Stimulated activated naive CD4-positive, alpha-beta T cell (primary cell): ENCODE measurements at regions not wholly inside any gene's neighbourhood (a gene's known extent, or its start where the extent isn't known, plus 50 kb on each side); places are given as distances from the start of the nearest gene placed in this dataset.

Experiments
- DNase-seq, 6 experiments: peaks; one replicate each; lab custom pipeline; 2025; lab: John Stamatoyannopoulos, UW

GRCh38 chr3:168844894-168845482 lies 749.3 kb upstream of the GOLIM4 start:
- no peak for DNase-seq

- no peak for DNase-seq
Observed at GRCh38 chr3:168844472-168844871, 748.7 kb upstream of the GOLIM4 start.

- DNase-seq, result no peak
Observed at GRCh38 chr3:168843481-168843880, 747.8 kb upstream of the GOLIM4 start.

GRCh38 chr3:168839653-168840052 lies 743.9 kb upstream of the GOLIM4 start:
- DNase-seq, result no peak

GRCh38 chr3:168834558-168834957 lies 738.8 kb upstream of the GOLIM4 start:
- no peak for DNase-seq

- no peak for DNase-seq
Observed at GRCh38 chr3:168828943-168829342, 733.2 kb upstream of the GOLIM4 start.

GRCh38 chr3:168828536-168828935 lies 732.8 kb upstream of the GOLIM4 start:
- no peak for DNase-seq

GRCh38 chr3:168828014-168828413 lies 732.3 kb upstream of the GOLIM4 start:
- DNase-seq, result no peak

- DNase-seq, result no peak
Observed at GRCh38 chr3:168824107-168824506, 728.4 kb upstream of the GOLIM4 start.

- DNase-seq, result no peak
Observed at GRCh38 chr3:168823466-168823865, 727.7 kb upstream of the GOLIM4 start.

GRCh38 chr3:168820810-168821415 lies 725.2 kb upstream of the GOLIM4 start:
- no peak for DNase-seq

GRCh38 chr3:168817177-168817576 lies 721.5 kb upstream of the GOLIM4 start:
- DNase-seq, result no peak

- DNase-seq, result no peak
Observed at GRCh38 chr3:168815946-168816345, 720.2 kb upstream of the GOLIM4 start.

- DNase-seq, result no peak
Observed at GRCh38 chr3:168813225-168813802, 717.6 kb upstream of the GOLIM4 start.

- no peak for DNase-seq
Observed at GRCh38 chr3:168812234-168812633, 716.5 kb upstream of the GOLIM4 start.

GRCh38 chr3:168808596-168808995 lies 712.9 kb upstream of the GOLIM4 start:
- no peak for DNase-seq

- no peak for DNase-seq
Observed at GRCh38 chr3:168807448-168807847, 711.7 kb upstream of the GOLIM4 start.

- DNase-seq, result no peak
Observed at GRCh38 chr3:168806871-168807270, 711.1 kb upstream of the GOLIM4 start.

- no peak for DNase-seq
Observed at GRCh38 chr3:168803536-168803935, 707.8 kb upstream of the GOLIM4 start.

GRCh38 chr3:168802766-168803165 lies 707.0 kb upstream of the GOLIM4 start:
- DNase-seq, result no peak

GRCh38 chr3:168801794-168802193 lies 706.1 kb upstream of the GOLIM4 start:
- no peak for DNase-seq

GRCh38 chr3:168796339-168796738 lies 700.6 kb upstream of the GOLIM4 start:
- no peak for DNase-seq

- DNase-seq, result no peak
Observed at GRCh38 chr3:168794427-168794826, 698.7 kb upstream of the GOLIM4 start.

GRCh38 chr3:168782193-168782592 lies 686.5 kb upstream of the GOLIM4 start:
- DNase-seq, result no peak
